OCI-LY7 (cell line): ENCODE measurements at regions not wholly inside any gene's neighbourhood (a gene's known extent, or its start where the extent isn't known, plus 50 kb on each side); places are given as distances from the start of the nearest gene placed in this dataset.

Experiments used
- EZH2phosphoT487 ChIP-seq: fragments of 200-600 bp; sonication (generic); IDR thresholded peaks from 2 replicates; pipeline ENCODE4 v1.6.1; 2018; ENCODE audit warnings: low read depth, borderline replicate concordance, mild to moderate bottlenecking, mixed run types, antibody characterized with exemption, low read length, moderate library complexity, mixed read lengths
- TF ChIP-seq, protein P1 (sequence below): fragments of 200-600 bp; sonication (generic); conservative IDR thresholded peaks from 2 replicates; pipeline ENCODE4 v1.5.1; 2014; ENCODE audit warnings: mild to moderate bottlenecking, antibody characterized with exemption, low read length, moderate library complexity, mixed read lengths

DNA sequence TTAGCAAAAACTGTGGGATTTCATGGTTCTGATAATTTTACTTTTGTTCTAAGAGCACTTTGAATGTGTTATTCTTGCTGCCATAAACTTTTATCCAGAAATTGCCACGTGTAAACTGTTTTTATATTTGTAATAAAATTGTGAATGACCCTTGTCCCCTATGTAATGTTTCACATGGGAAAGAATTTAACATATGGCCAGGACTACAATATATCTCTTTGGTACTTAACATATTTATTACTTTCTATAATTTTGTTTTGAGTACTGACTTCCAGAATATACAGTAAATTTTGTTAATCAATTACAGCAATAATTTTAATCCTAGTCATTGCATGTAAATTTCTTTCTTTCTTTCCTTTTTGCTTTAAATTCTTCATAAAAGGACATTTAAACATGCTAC, 735.0 kb upstream of the PHF14 start:
- no peak for TF ChIP-seq EZH2phosphoT487
- TF ChIP-seq, protein P1, sequence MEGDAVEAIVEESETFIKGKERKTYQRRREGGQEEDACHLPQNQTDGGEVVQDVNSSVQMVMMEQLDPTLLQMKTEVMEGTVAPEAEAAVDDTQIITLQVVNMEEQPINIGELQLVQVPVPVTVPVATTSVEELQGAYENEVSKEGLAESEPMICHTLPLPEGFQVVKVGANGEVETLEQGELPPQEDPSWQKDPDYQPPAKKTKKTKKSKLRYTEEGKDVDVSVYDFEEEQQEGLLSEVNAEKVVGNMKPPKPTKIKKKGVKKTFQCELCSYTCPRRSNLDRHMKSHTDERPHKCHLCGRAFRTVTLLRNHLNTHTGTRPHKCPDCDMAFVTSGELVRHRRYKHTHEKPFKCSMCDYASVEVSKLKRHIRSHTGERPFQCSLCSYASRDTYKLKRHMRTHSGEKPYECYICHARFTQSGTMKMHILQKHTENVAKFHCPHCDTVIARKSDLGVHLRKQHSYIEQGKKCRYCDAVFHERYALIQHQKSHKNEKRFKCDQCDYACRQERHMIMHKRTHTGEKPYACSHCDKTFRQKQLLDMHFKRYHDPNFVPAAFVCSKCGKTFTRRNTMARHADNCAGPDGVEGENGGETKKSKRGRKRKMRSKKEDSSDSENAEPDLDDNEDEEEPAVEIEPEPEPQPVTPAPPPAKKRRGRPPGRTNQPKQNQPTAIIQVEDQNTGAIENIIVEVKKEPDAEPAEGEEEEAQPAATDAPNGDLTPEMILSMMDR, result no peak
